Lower lobe of right lung (tissue), 2 donors: ENCODE measurements at regions not wholly inside any gene's neighbourhood (a gene's known extent, or its start where the extent isn't known, plus 50 kb on each side); places are given as distances from the start of the nearest gene placed in this dataset.

ENCODE experiments used
- ATAC-seq, 2 donors: fragments of 200-7000 bp; cut with Tn5 transposase; one replicate each; pipeline ENCODE4 v1.9.1; 2020 to 2022; ENCODE audit warnings: mild to moderate bottlenecking in 2 of 2, moderate library complexity in 2 of 2
- DNase-seq: peaks from one replicate; pipeline ENCODE4 v3.0.0-alpha.2; 2020
- H3K27ac ChIP-seq: fragments of 200-600 bp; one replicate; pipeline ENCODE4 v1.8.0; 2022
- H3K27me3 ChIP-seq: fragments of 200-600 bp; one replicate; pipeline ENCODE4 v1.8.0; 2022; ENCODE audit warnings: low read depth
- H3K36me3 ChIP-seq: fragments of 200-600 bp; one replicate; pipeline ENCODE4 v1.8.0; 2022; ENCODE audit warnings: mild to moderate bottlenecking
- H3K4me1 ChIP-seq: fragments of 200-600 bp; one replicate; pipeline ENCODE4 v1.8.0; 2022
- H3K4me3 ChIP-seq: fragments of 200-600 bp; one replicate; pipeline ENCODE4 v1.8.0; 2022; ENCODE audit warnings: mild to moderate bottlenecking
- H3K9me3 ChIP-seq: fragments of 200-600 bp; one replicate; pipeline ENCODE4 v1.8.0; 2022
- intact Hi-C: fragments of 100-400 bp; cut with DNase I; formaldehyde crosslinking; loops from one replicate; pipeline ENCODE4 v1.11.0; 2022
- TF ChIP-seq, protein P1 (sequence below): fragments of 200-600 bp; IDR thresholded peaks from one replicate; pipeline ENCODE4 v1.8.0; 2022; ENCODE audit warnings: antibody characterized with exemption, mild to moderate bottlenecking
- donor health status: DM: no; HTN: yes; CAD: no; lungs with severe emphysema.

DNA sequence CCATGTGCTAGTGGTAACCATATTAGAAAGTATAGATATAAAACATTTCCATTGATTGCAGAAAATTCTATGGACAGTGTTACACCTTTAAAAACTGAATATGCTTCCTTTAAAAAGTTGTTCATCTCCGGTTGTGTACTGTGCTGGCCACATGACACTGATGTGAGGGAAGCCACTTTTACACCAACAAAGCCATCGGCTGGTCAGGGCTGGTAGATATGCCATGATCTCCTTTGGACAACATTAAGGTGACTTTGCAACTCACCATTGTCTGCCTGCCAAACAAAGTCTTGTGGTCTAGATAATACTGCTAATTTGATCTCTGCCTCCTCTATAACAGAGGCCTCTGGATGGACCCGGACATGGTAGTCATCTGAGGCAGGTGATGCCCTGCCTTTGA is 156.0 kb upstream of the RARB start:
- TF ChIP-seq, protein P1, sequence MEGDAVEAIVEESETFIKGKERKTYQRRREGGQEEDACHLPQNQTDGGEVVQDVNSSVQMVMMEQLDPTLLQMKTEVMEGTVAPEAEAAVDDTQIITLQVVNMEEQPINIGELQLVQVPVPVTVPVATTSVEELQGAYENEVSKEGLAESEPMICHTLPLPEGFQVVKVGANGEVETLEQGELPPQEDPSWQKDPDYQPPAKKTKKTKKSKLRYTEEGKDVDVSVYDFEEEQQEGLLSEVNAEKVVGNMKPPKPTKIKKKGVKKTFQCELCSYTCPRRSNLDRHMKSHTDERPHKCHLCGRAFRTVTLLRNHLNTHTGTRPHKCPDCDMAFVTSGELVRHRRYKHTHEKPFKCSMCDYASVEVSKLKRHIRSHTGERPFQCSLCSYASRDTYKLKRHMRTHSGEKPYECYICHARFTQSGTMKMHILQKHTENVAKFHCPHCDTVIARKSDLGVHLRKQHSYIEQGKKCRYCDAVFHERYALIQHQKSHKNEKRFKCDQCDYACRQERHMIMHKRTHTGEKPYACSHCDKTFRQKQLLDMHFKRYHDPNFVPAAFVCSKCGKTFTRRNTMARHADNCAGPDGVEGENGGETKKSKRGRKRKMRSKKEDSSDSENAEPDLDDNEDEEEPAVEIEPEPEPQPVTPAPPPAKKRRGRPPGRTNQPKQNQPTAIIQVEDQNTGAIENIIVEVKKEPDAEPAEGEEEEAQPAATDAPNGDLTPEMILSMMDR, result no peak
- H3K4me3 ChIP-seq, result no peak overlapping the region
- no peak overlapping the region for H3K27ac ChIP-seq
- no peaks in the 10 kb centered on the region for H3K4me1 ChIP-seq
- H3K36me3 ChIP-seq, result no peaks in the 10 kb centered on the region
- intact Hi-C loops, result no loop called here
- H3K27me3 ChIP-seq, result no peaks in the 10 kb centered on the region
- ATAC-seq (no peak), DNase-seq (no peak)
- H3K9me3 ChIP-seq, result no peaks in the 10 kb centered on the region

DNA sequence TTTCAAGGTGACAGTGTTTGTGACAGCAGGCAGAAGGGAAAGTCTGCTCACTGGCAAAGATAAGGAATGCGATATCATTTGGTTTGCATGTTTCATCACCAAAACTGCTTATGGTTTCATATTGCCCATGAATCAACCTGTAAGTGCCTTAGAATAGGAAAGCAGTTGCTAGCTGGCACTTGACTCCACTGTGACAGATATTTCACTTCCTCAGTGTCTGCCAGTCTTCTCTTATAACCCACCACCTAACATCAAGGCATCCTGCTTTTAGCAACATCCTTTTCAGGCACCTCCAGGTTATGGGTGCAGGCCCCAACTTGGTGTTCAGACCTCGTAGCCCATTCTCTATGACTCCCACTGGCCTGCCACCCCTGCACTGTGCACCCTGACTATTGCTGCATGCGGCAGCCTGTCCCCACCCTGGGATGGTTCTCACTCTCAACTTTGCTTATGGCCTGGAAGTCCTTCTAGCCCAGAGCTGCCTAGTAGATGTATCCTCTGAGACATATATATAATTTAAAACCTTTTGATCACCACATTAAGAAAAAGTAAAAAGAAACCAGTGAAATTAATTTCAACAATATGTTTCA is 154.4 kb upstream of the RARB start:
- Histone ChIP-seq H3K36me3 (no peaks in the 10 kb centered on the region), H3K4me3 (no peak overlapping the region), H3K27ac (no peak overlapping the region), H3K4me1 (no peaks in the 10 kb centered on the region), H3K27me3 (no peaks in the 10 kb centered on the region), H3K9me3 (no peaks in the 10 kb centered on the region)
- ATAC-seq (no peak), DNase-seq (no peak)
- intact Hi-C loops, result no loop called here
- TF ChIP-seq, protein P1, result no peak

DNA sequence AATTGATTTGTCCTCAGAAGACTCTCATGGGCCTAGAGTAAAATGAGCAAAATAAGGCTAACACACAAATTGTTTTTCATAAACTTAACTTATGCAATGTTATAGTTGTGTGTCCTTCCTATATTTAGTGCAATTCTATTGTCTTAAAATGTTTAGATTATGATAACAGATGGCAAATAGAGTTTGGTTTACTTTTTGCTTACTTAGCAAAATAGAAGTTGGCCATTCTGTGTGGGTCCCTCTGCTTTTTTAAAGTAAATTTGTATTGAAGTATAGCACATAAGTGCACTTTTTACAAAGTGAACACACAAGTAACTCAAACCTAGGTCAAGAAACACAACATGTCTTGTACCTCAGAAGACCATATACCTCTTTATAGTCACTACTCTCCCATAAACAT is 150.6 kb upstream of the RARB start:
- no peak overlapping the region for H3K4me3 ChIP-seq

DNA sequence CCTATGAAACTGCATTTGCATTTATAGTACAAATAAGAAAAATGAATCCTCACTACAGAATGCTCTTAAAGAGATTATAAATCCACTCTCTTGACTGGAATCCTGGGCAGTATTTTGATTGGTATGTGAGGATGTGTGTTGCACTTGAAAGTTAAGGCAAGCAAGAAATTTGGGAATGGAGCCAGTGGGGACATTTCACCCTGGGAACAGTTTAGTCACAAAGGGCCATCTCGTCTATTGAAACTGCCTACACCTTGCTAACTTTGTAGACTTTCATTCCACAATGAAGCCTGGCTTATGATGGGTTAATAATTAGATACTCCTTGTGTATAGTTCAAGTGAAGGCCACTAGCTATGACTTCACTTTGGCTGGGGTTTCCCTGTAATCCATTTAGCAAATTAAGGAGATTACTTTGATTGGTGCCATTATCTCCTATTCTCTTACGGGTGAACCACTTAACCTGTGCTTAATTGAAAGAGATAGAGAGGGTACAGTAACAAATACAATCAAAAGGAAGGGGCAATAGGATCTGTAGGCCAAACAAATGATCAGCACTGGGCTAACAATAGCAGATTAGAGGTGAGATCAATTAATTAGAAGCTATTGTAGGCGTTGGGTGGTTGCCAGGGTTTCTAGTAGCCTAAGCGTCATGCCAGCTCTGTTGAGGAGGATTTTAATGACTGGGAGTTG is 146.9 kb upstream of the RARB start:
- Histone ChIP-seq H3K27me3 (no peaks in the 10 kb centered on the region), H3K36me3 (no peaks in the 10 kb centered on the region), H3K9me3 (no peaks in the 10 kb centered on the region), H3K27ac (no peak overlapping the region), H3K4me1 (no peaks in the 10 kb centered on the region), H3K4me3 (no peak overlapping the region)
- TF ChIP-seq, protein P1, result no peak
- ATAC-seq (no peak), DNase-seq (no peak)
- intact Hi-C loops, result no loop called here

More for the DNA sequence above, 150.6 kb upstream of the RARB start:
- TF ChIP-seq, protein P1, result no peak
- intact Hi-C loops, result no loop called here
- Histone ChIP-seq H3K36me3 (no peaks in the 10 kb centered on the region), H3K4me1 (no peaks in the 10 kb centered on the region), H3K27me3 (no peaks in the 10 kb centered on the region), H3K9me3 (no peaks in the 10 kb centered on the region), H3K27ac (no peak overlapping the region)
- no peak for ATAC-seq
- no peak for DNase-seq

DNA sequence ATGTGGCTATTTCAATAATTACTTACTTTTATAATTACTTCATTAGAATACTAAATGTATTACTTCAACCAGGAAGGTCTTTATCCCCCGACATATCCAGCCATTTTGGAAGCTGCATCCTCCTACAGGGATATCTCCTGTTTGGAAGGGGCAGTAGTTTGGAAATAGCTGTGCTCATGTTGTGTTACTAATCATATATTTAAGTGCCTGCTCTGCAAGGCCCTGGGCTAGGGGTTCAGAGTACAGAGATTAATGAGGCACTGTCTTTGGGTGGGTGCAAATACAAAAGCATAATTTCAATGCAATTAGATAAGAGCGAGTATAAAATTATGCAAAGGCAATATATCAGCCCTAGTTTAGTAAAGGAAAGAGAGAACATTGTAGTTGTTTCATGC is 146.3 kb upstream of the RARB start:
- no peak for DNase-seq
- no peak overlapping the region for H3K27ac ChIP-seq
- no peaks in the 10 kb centered on the region for H3K36me3 ChIP-seq
- no peaks in the 10 kb centered on the region for H3K4me1 ChIP-seq
- intact Hi-C loops, result no loop called here
- TF ChIP-seq, protein P1, result no peak
- H3K9me3 ChIP-seq, result no peaks in the 10 kb centered on the region
- no peaks in the 10 kb centered on the region for H3K27me3 ChIP-seq
- no peak overlapping the region for H3K4me3 ChIP-seq
- ATAC-seq, result no peak
